ENCODE measurements at regions not wholly inside any gene's neighbourhood (a gene's known extent, or its start where the extent isn't known, plus 50 kb on each side); places are given as distances from the start of the nearest gene placed in this dataset.

- WGBS, 2 donors, result 84 to 85% methylated on average over 13 of the region's 13 CpGs
- H3K4me3 ChIP-seq (ENCODE audit: low read depth, poor library complexity, severe bottlenecking), result no peak overlapping the region
- no peak for DNase-seq (ENCODE audit: low spot score in 2 of 2)
- no peak for TF ChIP-seq POLR2A (IDR thresholded peaks at IDR 0.05)
- TF ChIP-seq CTCF (IDR thresholded peaks at IDR 0.05), result no peak
- intact Hi-C loops (cut with DNase I; ENCODE audit: low total_unique reads), result no loop called here
Observed at GRCh38 chrX:136933611-136934145, 53.2 kb upstream of the RBMX start.

- DNase-seq (ENCODE audit: low spot score in 2 of 2), result no peak
- no peak for TF ChIP-seq POLR2A (IDR thresholded peaks at IDR 0.05)
- TF ChIP-seq CTCF (IDR thresholded peaks at IDR 0.05), result no peak
- 80 to 94% methylated on average over 6 of the region's 6 CpGs for WGBS, 2 donors
- H3K4me3 ChIP-seq (ENCODE audit: low read depth, poor library complexity, severe bottlenecking), result no peak overlapping the region
- intact Hi-C loops (cut with DNase I; ENCODE audit: low total_unique reads), result no loop called here
Observed at GRCh38 chrX:136931661-136932060, 51.1 kb upstream of the RBMX start.
